Lower lobe of right lung (tissue), 2 donors: ENCODE measurements at regions not wholly inside any gene's neighbourhood (a gene's known extent, or its start where the extent isn't known, plus 50 kb on each side); places are given as distances from the start of the nearest gene placed in this dataset.

Experiments
- ATAC-seq, 2 donors: fragments of 200-7000 bp; cut with Tn5 transposase; one replicate each; pipeline ENCODE4 v1.9.1; 2020 to 2022; ENCODE audit warnings: mild to moderate bottlenecking in 2 of 2, moderate library complexity in 2 of 2
- DNase-seq: peaks from one replicate; pipeline ENCODE4 v3.0.0-alpha.2; 2020
- H3K27ac ChIP-seq: fragments of 200-600 bp; one replicate; pipeline ENCODE4 v1.8.0; 2022
- H3K27me3 ChIP-seq: fragments of 200-600 bp; one replicate; pipeline ENCODE4 v1.8.0; 2022; ENCODE audit warnings: low read depth
- H3K36me3 ChIP-seq: fragments of 200-600 bp; one replicate; pipeline ENCODE4 v1.8.0; 2022; ENCODE audit warnings: mild to moderate bottlenecking
- H3K4me1 ChIP-seq: fragments of 200-600 bp; one replicate; pipeline ENCODE4 v1.8.0; 2022
- H3K4me3 ChIP-seq: fragments of 200-600 bp; one replicate; pipeline ENCODE4 v1.8.0; 2022; ENCODE audit warnings: mild to moderate bottlenecking
- H3K9me3 ChIP-seq: fragments of 200-600 bp; one replicate; pipeline ENCODE4 v1.8.0; 2022
- CTCF ChIP-seq: fragments of 200-600 bp; IDR thresholded peaks from one replicate; pipeline ENCODE4 v1.8.0; 2022; ENCODE audit warnings: antibody characterized with exemption, mild to moderate bottlenecking
- intact Hi-C: fragments of 100-400 bp; cut with DNase I; formaldehyde crosslinking; loops from one replicate; pipeline ENCODE4 v1.11.0; 2022
- donor health status: DM: no; HTN: yes; CAD: no; lungs with severe emphysema.

GRCh38 chr5:104793031-104793754 lies 1230.6 kb upstream of the NUDT12 start:
- DNase-seq (no peak), ATAC-seq (no peak)
- no peak for TF ChIP-seq CTCF
- H3K27ac ChIP-seq, result no peak overlapping the region
- H3K9me3 ChIP-seq, result no peaks in the 10 kb centered on the region
- H3K4me1 ChIP-seq, result no peaks in the 10 kb centered on the region
- intact Hi-C loops, result no loop called here
- H3K27me3 ChIP-seq, result no peaks in the 10 kb centered on the region
- no peak overlapping the region for H3K4me3 ChIP-seq
- no peaks in the 10 kb centered on the region for H3K36me3 ChIP-seq

- H3K4me1 ChIP-seq, result no peaks in the 10 kb centered on the region
- no peak for TF ChIP-seq CTCF
- no peaks in the 10 kb centered on the region for H3K36me3 ChIP-seq
- intact Hi-C loops, result no loop called here
- no peaks in the 10 kb centered on the region for H3K27me3 ChIP-seq
- no peak for DNase-seq
- no peak overlapping the region for H3K27ac ChIP-seq
- ATAC-seq, result no peak
- H3K4me3 ChIP-seq, result no peak overlapping the region
- H3K9me3 ChIP-seq, result no peaks in the 10 kb centered on the region
Observed at GRCh38 chr5:104789366-104789765, 1226.8 kb upstream of the NUDT12 start.

- Histone ChIP-seq H3K9me3 (no peaks in the 10 kb centered on the region), H3K4me3 (no peak overlapping the region), H3K27me3 (no peaks in the 10 kb centered on the region), H3K36me3 (no peaks in the 10 kb centered on the region), H3K27ac (no peak overlapping the region), H3K4me1 (no peaks in the 10 kb centered on the region)
- TF ChIP-seq CTCF, result no peak
- DNase-seq (no peak), ATAC-seq (no peak)
- intact Hi-C loops, result no loop called here
Observed at GRCh38 chr5:104785097-104785496, 1222.5 kb upstream of the NUDT12 start.

- no peaks in the 10 kb centered on the region for H3K9me3 ChIP-seq
- ATAC-seq, result no peak
- H3K27ac ChIP-seq, result no peak overlapping the region
- intact Hi-C loops, result no loop called here
- no peak overlapping the region for H3K4me3 ChIP-seq
- TF ChIP-seq CTCF, result no peak
- DNase-seq, result no peak
- H3K4me1 ChIP-seq, result no peaks in the 10 kb centered on the region
- H3K36me3 ChIP-seq, result no peaks in the 10 kb centered on the region
- no peaks in the 10 kb centered on the region for H3K27me3 ChIP-seq
Observed at GRCh38 chr5:104774372-104774771, 1211.8 kb upstream of the NUDT12 start.

- H3K27ac ChIP-seq, result no peak overlapping the region
- DNase-seq, result no peak
- no peaks in the 10 kb centered on the region for H3K27me3 ChIP-seq
- TF ChIP-seq CTCF, result no peak
- intact Hi-C loops, result no loop called here
- H3K4me3 ChIP-seq, result no peak overlapping the region
- H3K4me1 ChIP-seq, result no peaks in the 10 kb centered on the region
- ATAC-seq, result no peak
- no peaks in the 10 kb centered on the region for H3K36me3 ChIP-seq
- H3K9me3 ChIP-seq, result no peaks in the 10 kb centered on the region
Observed at GRCh38 chr5:104764197-104764596, 1201.6 kb upstream of the NUDT12 start.
